Cardiac muscle cell (in vitro differentiated cells and primary cell): ENCODE measurements at regions not wholly inside any gene's neighbourhood (a gene's known extent, or its start where the extent isn't known, plus 50 kb on each side); places are given as distances from the start of the nearest gene placed in this dataset.
A peak's percentile ranks its signal among the peaks of the same experiment; 100 is the strongest.

Experiments used
- DNase-seq, 2 donors: peaks; one replicate each; pipeline versions ENCODE4 v3.0.0 to v3.0.0-alpha.2; 2010 to 2017; ENCODE audit warnings: low read depth in 1 of 2, low spot score in 1 of 2
- H3K27ac ChIP-seq: fragments of 200-600 bp; sonication (generic); 2 replicates; pipeline ENCODE4 v1.5.1; 2016
- H3K27me3 ChIP-seq: fragments of 200-600 bp; sonication (generic); 2 replicates; pipeline ENCODE4 v1.6.0; 2016; ENCODE audit warnings: control low read depth
- H3K36me3 ChIP-seq: fragments of 200-600 bp; sonication (generic); 2 replicates; pipeline ENCODE4 v1.5.1; 2016; ENCODE audit warnings: control low read depth
- H3K4me1 ChIP-seq: fragments of 200-600 bp; sonication (generic); 2 replicates; pipeline ENCODE4 v1.8.1; 2017; ENCODE audit warnings: low read depth, mild to moderate bottlenecking, mixed run types
- H3K4me3 ChIP-seq: fragments of 200-600 bp; sonication (generic); 2 replicates; pipeline ENCODE4 v1.5.1; 2016; ENCODE audit warnings: mild to moderate bottlenecking
- H3K9me3 ChIP-seq: fragments of 200-600 bp; sonication (generic); 2 replicates; pipeline ENCODE4 v1.5.1; 2017; ENCODE audit warnings: low read depth, mild to moderate bottlenecking, control low read depth
- TF ChIP-seq, protein P1 (sequence below): IDR thresholded peaks from 2 replicates; pipeline ENCODE4 v1.5.1; 2012; ENCODE audit warnings: low read depth, mild to moderate bottlenecking, low read length

DNA sequence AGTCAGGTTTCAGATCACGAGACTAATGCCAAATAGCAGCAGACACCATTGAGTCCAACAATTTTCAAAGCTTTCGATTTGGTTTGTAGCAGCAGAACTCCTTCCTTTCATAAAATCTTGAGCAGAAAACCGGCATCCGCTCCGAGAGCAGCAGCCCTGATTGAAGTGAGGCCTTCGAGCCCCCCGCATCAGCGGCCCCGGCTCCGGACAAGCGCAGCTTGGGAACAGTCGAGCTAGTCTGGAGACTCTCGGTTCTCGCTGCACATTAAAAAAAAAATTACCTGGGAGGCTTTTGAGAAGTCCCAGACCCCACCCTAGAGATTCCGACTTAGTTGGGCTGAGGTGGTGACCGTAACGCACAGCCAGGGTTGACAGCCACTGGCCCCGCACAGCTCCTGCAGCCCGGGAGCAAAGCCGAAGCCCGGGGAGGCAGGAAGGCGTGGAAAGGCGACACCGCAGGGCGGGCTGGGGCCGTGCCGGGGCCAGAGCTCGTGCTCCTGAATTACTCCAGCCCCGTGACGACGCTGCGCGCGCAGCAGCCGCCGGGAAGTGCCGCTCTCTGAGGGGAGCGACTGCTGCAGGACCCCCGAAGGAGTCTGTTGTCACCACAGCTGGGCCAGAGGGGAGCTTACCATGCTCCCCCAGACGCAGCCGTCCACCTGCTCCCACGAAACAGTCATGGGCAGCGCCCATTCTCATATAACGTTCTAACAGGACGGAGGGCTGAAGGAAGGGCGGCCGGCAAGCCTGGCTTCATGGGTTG is 57.8 kb downstream of the SPATA19 start:
- Histone ChIP-seq H3K36me3 (no peaks in the 10 kb centered on the region), H3K4me3 (no peak overlapping the region), H3K9me3 (no peaks in the 10 kb centered on the region), H3K27ac (no peak overlapping the region), H3K27me3 (peaks cover 30% of the 10 kb centered on the region), H3K4me1 (no peaks in the 10 kb centered on the region)
- TF ChIP-seq, protein P1, sequence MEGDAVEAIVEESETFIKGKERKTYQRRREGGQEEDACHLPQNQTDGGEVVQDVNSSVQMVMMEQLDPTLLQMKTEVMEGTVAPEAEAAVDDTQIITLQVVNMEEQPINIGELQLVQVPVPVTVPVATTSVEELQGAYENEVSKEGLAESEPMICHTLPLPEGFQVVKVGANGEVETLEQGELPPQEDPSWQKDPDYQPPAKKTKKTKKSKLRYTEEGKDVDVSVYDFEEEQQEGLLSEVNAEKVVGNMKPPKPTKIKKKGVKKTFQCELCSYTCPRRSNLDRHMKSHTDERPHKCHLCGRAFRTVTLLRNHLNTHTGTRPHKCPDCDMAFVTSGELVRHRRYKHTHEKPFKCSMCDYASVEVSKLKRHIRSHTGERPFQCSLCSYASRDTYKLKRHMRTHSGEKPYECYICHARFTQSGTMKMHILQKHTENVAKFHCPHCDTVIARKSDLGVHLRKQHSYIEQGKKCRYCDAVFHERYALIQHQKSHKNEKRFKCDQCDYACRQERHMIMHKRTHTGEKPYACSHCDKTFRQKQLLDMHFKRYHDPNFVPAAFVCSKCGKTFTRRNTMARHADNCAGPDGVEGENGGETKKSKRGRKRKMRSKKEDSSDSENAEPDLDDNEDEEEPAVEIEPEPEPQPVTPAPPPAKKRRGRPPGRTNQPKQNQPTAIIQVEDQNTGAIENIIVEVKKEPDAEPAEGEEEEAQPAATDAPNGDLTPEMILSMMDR, result no peak
- DNase-seq, result peak; percentile 0 to 37

- H3K27me3 ChIP-seq, result peaks cover 30% of the 10 kb centered on the region
- H3K9me3 ChIP-seq, result no peaks in the 10 kb centered on the region
- H3K36me3 ChIP-seq, result no peaks in the 10 kb centered on the region
- no peak for DNase-seq
- no peak overlapping the region for H3K4me3 ChIP-seq
- no peak overlapping the region for H3K27ac ChIP-seq
- TF ChIP-seq, protein P1, result no peak
- H3K4me1 ChIP-seq, result no peaks in the 10 kb centered on the region
These were observed 59.4 kb downstream of the SPATA19 start for GRCh38 chr11:133785795-133786340.

DNA sequence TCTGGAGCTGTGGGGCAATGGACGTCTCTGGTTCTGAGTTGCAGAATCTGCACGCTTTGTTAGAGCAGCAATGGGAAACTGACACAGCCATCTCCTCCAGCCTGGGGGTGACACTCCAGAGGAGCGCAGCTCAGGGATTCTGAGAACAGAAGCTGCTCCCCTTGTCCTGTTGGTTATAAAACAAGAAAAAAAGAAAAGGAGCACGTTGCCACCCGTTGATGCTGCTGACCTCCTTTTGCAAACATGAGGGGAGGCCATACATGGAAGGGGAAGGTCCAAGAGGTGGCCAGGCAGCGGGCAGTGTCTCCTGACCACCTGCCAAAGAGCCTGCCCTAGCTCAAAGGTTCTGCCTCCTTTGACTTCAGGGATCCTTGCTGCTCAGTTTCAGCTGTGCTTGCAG is 61.0 kb downstream of the SPATA19 start:
- TF ChIP-seq, protein P1, result no peak
- H3K36me3 ChIP-seq, result no peaks in the 10 kb centered on the region
- DNase-seq, result no peak
- no peaks in the 10 kb centered on the region for H3K4me1 ChIP-seq
- no peak overlapping the region for H3K27ac ChIP-seq
- H3K9me3 ChIP-seq, result no peaks in the 10 kb centered on the region
- H3K27me3 ChIP-seq, result peaks cover 26% of the 10 kb centered on the region
- H3K4me3 ChIP-seq, result no peak overlapping the region

- H3K36me3 ChIP-seq, result no peaks in the 10 kb centered on the region
- H3K4me3 ChIP-seq, result no peak overlapping the region
- peaks cover 6% of the 10 kb centered on the region for H3K27me3 ChIP-seq
- no peak overlapping the region for H3K27ac ChIP-seq
- H3K4me1 ChIP-seq, result no peaks in the 10 kb centered on the region
- TF ChIP-seq, protein P1, result no peak
- no peak for DNase-seq
- no peaks in the 10 kb centered on the region for H3K9me3 ChIP-seq
These were observed 63.1 kb downstream of the SPATA19 start for GRCh38 chr11:133782116-133782725.

DNA sequence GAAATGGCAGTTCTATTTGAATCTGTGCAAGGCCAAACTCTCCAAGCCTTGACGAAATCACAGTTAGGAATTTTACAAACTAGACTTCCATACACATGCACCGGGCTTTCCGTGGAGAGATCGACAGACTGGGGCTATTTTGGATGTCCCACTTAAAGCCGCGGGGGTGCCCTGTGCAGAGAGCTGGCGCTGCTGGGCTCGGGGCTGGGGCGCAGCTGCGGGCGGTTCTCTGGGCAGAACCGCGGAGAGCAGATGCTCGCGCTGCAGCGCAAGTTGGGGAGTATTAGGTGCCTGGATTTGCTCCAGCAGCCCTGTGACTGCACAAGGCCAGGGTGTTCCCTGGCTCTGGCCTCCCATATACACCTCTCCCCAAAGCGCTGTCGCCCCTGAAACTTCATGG is 67.2 kb downstream of the SPATA19 start:
- Histone ChIP-seq H3K9me3 (no peaks in the 10 kb centered on the region), H3K27ac (no peak overlapping the region), H3K4me1 (no peaks in the 10 kb centered on the region), H3K27me3 (no peaks in the 10 kb centered on the region), H3K36me3 (no peaks in the 10 kb centered on the region), H3K4me3 (no peak overlapping the region)
- TF ChIP-seq, protein P1, result no peak
- no peak for DNase-seq
